MM.1S (cell line): ENCODE measurements at regions not wholly inside any gene's neighbourhood (a gene's known extent, or its start where the extent isn't known, plus 50 kb on each side); places are given as distances from the start of the nearest gene placed in this dataset.

Source experiments
- DNase-seq: peaks from one replicate; pipeline ENCODE4 v3.0.0-alpha.2; 2015
- H2AFZ ChIP-seq: fragments of 300-600 bp; sonication (generic); 2 replicates; pipeline ENCODE4 v1.6.0; 2016; ENCODE audit warnings: antibody characterized with exemption, low read length
- H3F3A ChIP-seq: fragments of 300-600 bp; sonication (generic); 2 replicates; pipeline ENCODE4 v1.6.1; 2016; ENCODE audit warnings: mild to moderate bottlenecking, antibody characterized with exemption, low read length, moderate library complexity, mixed read lengths; ENCODE audit not compliant: insufficient read depth
- H3K27ac ChIP-seq: fragments of 300-600 bp; sonication (generic); 2 replicates; pipeline ENCODE4 v1.5.1; 2016; ENCODE audit warnings: mild to moderate bottlenecking, low read length
- H3K27me3 ChIP-seq: fragments of 300-600 bp; sonication (generic); replicated peaks from 2 replicates; pipeline ENCODE4 v1.6.0; 2016; ENCODE audit warnings: low read length; ENCODE audit not compliant: insufficient read depth
- H3K36me3 ChIP-seq: fragments of 300-600 bp; sonication (generic); replicated peaks from 2 replicates; pipeline ENCODE4 v1.6.1; 2016; ENCODE audit warnings: mild to moderate bottlenecking, low read length, mixed read lengths; ENCODE audit not compliant: insufficient read depth
- H3K4me1 ChIP-seq: fragments of 300-600 bp; sonication (generic); 2 replicates; pipeline ENCODE4 v1.6.1; 2016; ENCODE audit warnings: low read length, mixed read lengths
- H3K4me2 ChIP-seq: fragments of 300-600 bp; sonication (generic); 2 replicates; pipeline ENCODE4 v1.6.0; 2016; ENCODE audit warnings: low read depth, low read length
- H3K4me3 ChIP-seq: fragments of 300-600 bp; sonication (generic); 2 replicates; pipeline ENCODE4 v1.5.1; 2016; ENCODE audit warnings: low read length, mixed read lengths
- H3K79me2 ChIP-seq: fragments of 300-600 bp; sonication (generic); 2 replicates; pipeline ENCODE4 v1.6.1; 2016; ENCODE audit warnings: mixed run types, low read length, mixed read lengths
- H3K9ac ChIP-seq: fragments of 300-600 bp; sonication (generic); 2 replicates; pipeline ENCODE4 v1.6.1; 2016; ENCODE audit warnings: low read length, mixed read lengths
- H3K9me2 ChIP-seq: fragments of 300-600 bp; sonication (generic); replicated peaks from 2 replicates; pipeline ENCODE4 v1.6.1; 2016; ENCODE audit warnings: mild to moderate bottlenecking, low read length, mixed read lengths; ENCODE audit not compliant: insufficient read depth
- H3K9me3 ChIP-seq: fragments of 300-600 bp; sonication (generic); replicated peaks from 2 replicates; pipeline ENCODE4 v1.6.1; 2016; ENCODE audit warnings: mild to moderate bottlenecking, low read length, mixed read lengths; ENCODE audit not compliant: insufficient read depth
- H4K20me1 ChIP-seq: fragments of 300-600 bp; sonication (generic); 2 replicates; pipeline ENCODE4 v1.6.1; 2016; ENCODE audit warnings: mild to moderate bottlenecking, low read length, moderate library complexity, mixed read lengths; ENCODE audit not compliant: insufficient read depth
- CTCF ChIP-seq: fragments of 300-600 bp; sonication (generic); IDR thresholded peaks from 2 replicates; pipeline ENCODE4 v1.5.1; 2016; ENCODE audit warnings: antibody characterized with exemption, low read length, mixed read lengths
- EZH2 ChIP-seq: fragments of 300-600 bp; sonication (generic); optimal IDR thresholded peaks from 2 replicates; pipeline ENCODE3; 2017; ENCODE audit warnings: low read depth, mild to moderate bottlenecking, antibody characterized with exemption, low read length, mixed read lengths
- EZH2phosphoT487 ChIP-seq: fragments of 300-600 bp; sonication (generic); IDR thresholded peaks from 2 replicates; pipeline ENCODE4 v1.6.1; 2018; ENCODE audit warnings: antibody characterized with exemption, low read length

DNA sequence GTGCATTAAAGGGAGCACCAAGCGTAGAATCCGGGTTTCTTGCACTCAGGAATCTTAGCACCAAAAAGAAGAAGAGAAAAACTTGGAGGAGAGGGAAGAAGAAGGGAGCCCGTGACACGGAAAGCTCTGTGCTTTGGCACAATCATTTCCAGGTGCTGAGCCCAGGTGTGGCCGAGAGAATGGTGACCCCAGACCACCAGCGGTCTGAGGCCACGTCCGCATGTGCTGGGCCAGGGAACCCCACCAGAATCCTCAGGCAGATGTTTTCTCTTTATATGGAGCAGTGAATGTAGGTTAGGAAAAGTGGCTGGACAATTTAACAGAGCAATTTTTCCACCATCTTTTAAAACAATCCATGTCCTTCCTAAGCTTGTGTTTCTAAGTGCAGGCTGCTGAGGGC, 520.9 kb downstream of the EPHA4 start:
- Histone ChIP-seq H3K4me3 (no peak overlapping the region), H3K9me3 (no peaks in the 10 kb centered on the region), H3K79me2 (no peaks in the 10 kb centered on the region), H3K4me1 (no peaks in the 10 kb centered on the region), H3K27me3 (no peaks in the 10 kb centered on the region), H3K36me3 (no peaks in the 10 kb centered on the region), H3F3A (no peaks in the 10 kb centered on the region), H4K20me1 (no peaks in the 10 kb centered on the region), H3K4me2 (no peak overlapping the region), H3K9ac (no peak overlapping the region), H3K9me2 (no peaks in the 10 kb centered on the region), H3K27ac (no peak overlapping the region), H2AFZ (no peak overlapping the region)
- no peak for DNase-seq
- no peak for TF ChIP-seq CTCF
- no peak for TF ChIP-seq EZH2
- no peak for TF ChIP-seq EZH2phosphoT487

GRCh38 chr2:221060376-221060775, 511.7 kb downstream of the EPHA4 start:
- Histone ChIP-seq H3F3A (no peaks in the 10 kb centered on the region), H3K79me2 (no peaks in the 10 kb centered on the region), H3K9me2 (no peaks in the 10 kb centered on the region), H3K4me1 (no peaks in the 10 kb centered on the region), H3K4me2 (no peak overlapping the region), H3K9ac (no peak overlapping the region), H4K20me1 (no peaks in the 10 kb centered on the region), H3K4me3 (no peak overlapping the region), H3K27ac (no peak overlapping the region), H3K27me3 (no peaks in the 10 kb centered on the region), H3K9me3 (no peaks in the 10 kb centered on the region), H3K36me3 (no peaks in the 10 kb centered on the region), H2AFZ (no peak overlapping the region)
- TF ChIP-seq EZH2 (no peak), EZH2phosphoT487 (no peak), CTCF (no peak)
- DNase-seq = no peak

DNA sequence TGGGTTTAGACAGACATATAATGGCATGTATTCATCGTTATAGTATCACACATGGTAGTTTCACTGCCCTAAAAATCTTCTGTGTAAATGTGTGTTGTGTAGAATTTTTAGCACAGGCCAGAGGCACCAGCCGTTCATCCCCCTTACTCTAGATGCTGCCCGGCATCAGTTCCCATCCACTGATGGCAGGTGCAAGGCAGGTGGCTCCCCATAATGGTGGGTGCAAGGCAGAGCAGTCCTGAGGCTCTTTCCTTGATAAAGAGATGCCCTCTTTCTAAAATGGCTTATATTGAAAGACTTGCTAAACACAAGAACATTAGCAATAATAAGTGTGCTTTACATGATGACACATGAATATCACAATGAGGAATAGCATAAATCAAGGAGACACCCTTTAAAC, 508.5 kb downstream of the EPHA4 start:
- Histone ChIP-seq H3K4me3 (no peak overlapping the region), H3K27me3 (no peaks in the 10 kb centered on the region), H3K9ac (no peak overlapping the region), H3K27ac (no peak overlapping the region), H3K9me2 (no peaks in the 10 kb centered on the region), H3K4me1 (no peaks in the 10 kb centered on the region), H3K36me3 (no peaks in the 10 kb centered on the region), H4K20me1 (no peaks in the 10 kb centered on the region), H3K79me2 (no peaks in the 10 kb centered on the region), H3K4me2 (no peak overlapping the region), H3K9me3 (no peaks in the 10 kb centered on the region), H3F3A (no peaks in the 10 kb centered on the region), H2AFZ (no peak overlapping the region)
- TF ChIP-seq CTCF (no peak), EZH2phosphoT487 (no peak), EZH2 (no peak)
- no peak for DNase-seq
